ENCODE measurements at regions not wholly inside any gene's neighbourhood (a gene's known extent, or its start where the extent isn't known, plus 50 kb on each side); places are given as distances from the start of the nearest gene placed in this dataset.

- Histone ChIP-seq H3K4me1 (ENCODE audit: insufficient read depth, insufficient read length) (no peaks in the 10 kb centered on the region), H3K9me3 (ENCODE audit: insufficient read depth, low read length) (no peaks in the 10 kb centered on the region)
These were observed 194.6 kb upstream of the PCSK5 start for GRCh38 chr9:75695921-75696320.

GRCh38 chr9:75699017-75699416, 191.5 kb upstream of the PCSK5 start:
- H3K4me3 ChIP-seq (ENCODE audit: insufficient read length, low read depth): no peak overlapping the region
- no peaks in the 10 kb centered on the region for H3K36me3 ChIP-seq (ENCODE audit: insufficient read depth, insufficient read length, low read length)
- no peak overlapping the region for H3K9ac ChIP-seq (ENCODE audit: insufficient read length, low read depth)
- TF ChIP-seq ZNF274 (IDR thresholded peaks at IDR 0.05; ENCODE audit: low read depth, low read length) (no peak), YY1 (IDR thresholded peaks at IDR 0.05; ENCODE audit: insufficient read depth, insufficient read length) (no peak), SUZ12 (IDR thresholded peaks at IDR 0.05; ENCODE audit: extremely low read depth, insufficient read depth, insufficient read length) (no peak)
- DNase-seq (ENCODE audit: low read depth, low spot score): no peak
- no peaks in the 10 kb centered on the region for H3K4me1 ChIP-seq (ENCODE audit: insufficient read depth, insufficient read length)
- no peaks in the 10 kb centered on the region for H3K27me3 ChIP-seq (ENCODE audit: insufficient read depth, insufficient read length)
- H3K9me3 ChIP-seq (ENCODE audit: insufficient read depth, low read length): no peaks in the 10 kb centered on the region

More at GRCh38 chr9:75695921-75696320, 194.6 kb upstream of the PCSK5 start:
- no peaks in the 10 kb centered on the region for H3K36me3 ChIP-seq (ENCODE audit: insufficient read depth, insufficient read length, low read length)
- no peak overlapping the region for H3K9ac ChIP-seq (ENCODE audit: insufficient read length, low read depth)
- no peaks in the 10 kb centered on the region for H3K27me3 ChIP-seq (ENCODE audit: insufficient read depth, insufficient read length)
- TF ChIP-seq YY1 (IDR thresholded peaks at IDR 0.05; ENCODE audit: insufficient read depth, insufficient read length) (no peak), ZNF274 (IDR thresholded peaks at IDR 0.05; ENCODE audit: low read depth, low read length) (no peak), SUZ12 (IDR thresholded peaks at IDR 0.05; ENCODE audit: extremely low read depth, insufficient read depth, insufficient read length) (no peak)
- DNase-seq (ENCODE audit: low read depth, low spot score): no peak
- no peak overlapping the region for H3K4me3 ChIP-seq (ENCODE audit: insufficient read length, low read depth)

DNA sequence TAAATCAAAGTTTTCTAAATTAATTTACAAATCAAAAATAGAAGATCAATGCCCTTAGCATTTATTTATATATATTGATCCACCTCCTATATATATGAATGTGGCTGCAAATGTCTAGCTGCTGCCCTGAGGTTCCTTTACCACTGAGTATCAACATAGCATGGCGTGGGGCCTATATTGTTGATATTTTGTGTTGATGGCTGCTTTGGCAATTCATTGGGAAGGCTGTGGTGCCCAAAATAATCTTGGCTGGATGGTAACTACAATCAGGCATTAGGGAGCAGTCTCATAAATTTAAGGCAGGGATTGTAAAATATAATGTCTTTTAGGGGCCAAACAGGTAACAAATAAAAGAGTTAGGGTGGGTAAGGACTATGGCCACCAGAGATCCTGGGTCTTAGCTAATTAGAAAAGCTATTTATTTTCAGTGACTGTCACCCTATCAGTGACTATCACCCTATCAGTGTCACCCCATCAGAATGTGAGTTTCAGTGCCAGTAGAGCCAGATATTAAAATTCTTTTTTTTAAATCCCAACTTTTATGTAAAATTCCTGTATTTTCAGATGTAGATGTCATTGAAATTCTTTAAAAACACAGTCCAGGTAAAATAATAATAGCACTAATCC, 190.7 kb upstream of the PCSK5 start:
- no peaks in the 10 kb centered on the region for H3K27me3 ChIP-seq (ENCODE audit: insufficient read depth, insufficient read length)

GRCh38 chr9:75700252-75700640, 190.2 kb upstream of the PCSK5 start:
- TF ChIP-seq YY1 (IDR thresholded peaks at IDR 0.05; ENCODE audit: insufficient read depth, insufficient read length) (no peak), SUZ12 (IDR thresholded peaks at IDR 0.05; ENCODE audit: extremely low read depth, insufficient read depth, insufficient read length) (no peak), ZNF274 (IDR thresholded peaks at IDR 0.05; ENCODE audit: low read depth, low read length) (no peak)
- Histone ChIP-seq H3K9me3 (ENCODE audit: insufficient read depth, low read length) (no peaks in the 10 kb centered on the region), H3K9ac (ENCODE audit: insufficient read length, low read depth) (no peak overlapping the region), H3K4me3 (ENCODE audit: insufficient read length, low read depth) (no peak overlapping the region), H3K27me3 (ENCODE audit: insufficient read depth, insufficient read length) (no peaks in the 10 kb centered on the region), H3K36me3 (ENCODE audit: insufficient read depth, insufficient read length, low read length) (no peaks in the 10 kb centered on the region), H3K4me1 (ENCODE audit: insufficient read depth, insufficient read length) (no peaks in the 10 kb centered on the region)
- no peak for DNase-seq (ENCODE audit: low read depth, low spot score)

More for the DNA sequence above, 190.7 kb upstream of the PCSK5 start:
- no peak overlapping the region for H3K4me3 ChIP-seq (ENCODE audit: insufficient read length, low read depth)
- H3K9me3 ChIP-seq (ENCODE audit: insufficient read depth, low read length): no peaks in the 10 kb centered on the region
- H3K36me3 ChIP-seq (ENCODE audit: insufficient read depth, insufficient read length, low read length): no peaks in the 10 kb centered on the region
- no peak for TF ChIP-seq ZNF274 (IDR thresholded peaks at IDR 0.05; ENCODE audit: low read depth, low read length)
- H3K9ac ChIP-seq (ENCODE audit: insufficient read length, low read depth): no peak overlapping the region
- no peak for DNase-seq (ENCODE audit: low read depth, low spot score)
- no peaks in the 10 kb centered on the region for H3K4me1 ChIP-seq (ENCODE audit: insufficient read depth, insufficient read length)

DNA sequence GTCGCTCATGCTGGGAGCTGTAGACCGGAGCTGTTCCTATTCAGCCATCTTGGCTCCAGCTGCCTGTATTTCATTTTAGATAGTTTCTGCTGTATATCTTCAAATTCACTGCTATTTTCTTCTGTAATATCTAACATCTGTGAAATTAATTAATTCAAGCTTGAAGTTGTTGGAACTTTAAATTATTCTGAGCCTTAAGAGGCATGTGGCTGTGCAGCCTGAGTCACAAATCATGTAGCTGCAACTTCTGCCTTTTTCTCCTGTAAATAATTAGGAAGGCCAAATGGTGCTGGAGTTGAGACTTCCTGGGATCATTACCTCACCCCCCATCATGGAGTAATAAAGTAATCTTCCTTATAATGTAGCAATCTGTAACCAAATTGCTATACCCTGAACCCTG, 183.3 kb upstream of the PCSK5 start:
- no peaks in the 10 kb centered on the region for H3K4me1 ChIP-seq (ENCODE audit: insufficient read depth, insufficient read length)
- DNase-seq (ENCODE audit: low read depth, low spot score): no peak
- no peaks in the 10 kb centered on the region for H3K27me3 ChIP-seq (ENCODE audit: insufficient read depth, insufficient read length)
- H3K9ac ChIP-seq (ENCODE audit: insufficient read length, low read depth): no peak overlapping the region
- H3K9me3 ChIP-seq (ENCODE audit: insufficient read depth, low read length): peaks cover 5% of the 10 kb centered on the region; the same call in 1 of the 2 replicates
- no peak for TF ChIP-seq ZNF274 (IDR thresholded peaks at IDR 0.05; ENCODE audit: low read depth, low read length)
- no peak overlapping the region for H3K4me3 ChIP-seq (ENCODE audit: insufficient read length, low read depth)
- H3K36me3 ChIP-seq (ENCODE audit: insufficient read depth, insufficient read length, low read length): no peaks in the 10 kb centered on the region

GRCh38 chr9:75709698-75710097, 180.8 kb upstream of the PCSK5 start:
- Histone ChIP-seq H3K36me3 (ENCODE audit: insufficient read depth, insufficient read length, low read length) (no peaks in the 10 kb centered on the region), H3K9me3 (ENCODE audit: insufficient read depth, low read length) (peaks cover 5% of the 10 kb centered on the region; the same call in 1 of the 2 replicates), H3K4me3 (ENCODE audit: insufficient read length, low read depth) (no peak overlapping the region), H3K4me1 (ENCODE audit: insufficient read depth, insufficient read length) (no peaks in the 10 kb centered on the region), H3K27me3 (ENCODE audit: insufficient read depth, insufficient read length) (no peaks in the 10 kb centered on the region), H3K9ac (ENCODE audit: insufficient read length, low read depth) (no peak overlapping the region)
- no peak for DNase-seq (ENCODE audit: low read depth, low spot score)
- TF ChIP-seq SUZ12 (IDR thresholded peaks at IDR 0.05; ENCODE audit: extremely low read depth, insufficient read depth, insufficient read length): no peak
- no peak for TF ChIP-seq ZNF274 (IDR thresholded peaks at IDR 0.05; ENCODE audit: low read depth, low read length)
- no peak for TF ChIP-seq YY1 (IDR thresholded peaks at IDR 0.05; ENCODE audit: insufficient read depth, insufficient read length)

GRCh38 chr9:75712700-75713099, 177.8 kb upstream of the PCSK5 start:
- Histone ChIP-seq H3K4me1 (ENCODE audit: insufficient read depth, insufficient read length) (no peaks in the 10 kb centered on the region), H3K27me3 (ENCODE audit: insufficient read depth, insufficient read length) (no peaks in the 10 kb centered on the region), H3K9me3 (ENCODE audit: insufficient read depth, low read length) (no peaks in the 10 kb centered on the region), H3K4me3 (ENCODE audit: insufficient read length, low read depth) (no peak overlapping the region), H3K36me3 (ENCODE audit: insufficient read depth, insufficient read length, low read length) (no peaks in the 10 kb centered on the region), H3K9ac (ENCODE audit: insufficient read length, low read depth) (no peak overlapping the region)
- TF ChIP-seq YY1 (IDR thresholded peaks at IDR 0.05; ENCODE audit: insufficient read depth, insufficient read length) (no peak), ZNF274 (IDR thresholded peaks at IDR 0.05; ENCODE audit: low read depth, low read length) (no peak), SUZ12 (IDR thresholded peaks at IDR 0.05; ENCODE audit: extremely low read depth, insufficient read depth, insufficient read length) (no peak)
- no peak for DNase-seq (ENCODE audit: low read depth, low spot score)

Measured in NT2/D1 (cell line).